HG03097 (cell line): ENCODE measurements at regions not wholly inside any gene's neighbourhood (a gene's known extent, or its start where the extent isn't known, plus 50 kb on each side); places are given as distances from the start of the nearest gene placed in this dataset.

Experiments used
- ATAC-seq: cut with Tn5 transposase; IDR thresholded peaks from one replicate; pipeline ENCODE4 v1.9.1; 2021; ENCODE audit not compliant: unreplicated experiment, low FRiP score

GRCh38 chr22:47656806-47657205 lies 894.4 kb downstream of the TBC1D22A start:
- ATAC-seq = no peak

GRCh38 chr22:47655930-47656329 lies 893.5 kb downstream of the TBC1D22A start:
- no peak for ATAC-seq

- no peak for ATAC-seq
These were observed 892.6 kb downstream of the TBC1D22A start for GRCh38 chr22:47654922-47655491.

- no peak for ATAC-seq
These were observed 891.5 kb downstream of the TBC1D22A start for GRCh38 chr22:47653921-47654320.

GRCh38 chr22:47651216-47651987 lies 889.0 kb downstream of the TBC1D22A start:
- ATAC-seq = no peak

- no peak for ATAC-seq
These were observed 885.3 kb downstream of the TBC1D22A start for GRCh38 chr22:47647720-47648119.

GRCh38 chr22:47647181-47647580 lies 884.7 kb downstream of the TBC1D22A start:
- ATAC-seq = no peak

GRCh38 chr22:47645923-47646322 lies 883.5 kb downstream of the TBC1D22A start:
- no peak for ATAC-seq

GRCh38 chr22:47645450-47645914 lies 883.0 kb downstream of the TBC1D22A start:
- ATAC-seq = no peak

- no peak for ATAC-seq
These were observed 871.9 kb downstream of the TBC1D22A start for GRCh38 chr22:47634347-47634746.

- no peak for ATAC-seq
These were observed 870.7 kb downstream of the TBC1D22A start for GRCh38 chr22:47633111-47633510.

- no peak for ATAC-seq
These were observed 870.3 kb downstream of the TBC1D22A start for GRCh38 chr22:47632701-47633100.

GRCh38 chr22:47631571-47632102 lies 869.2 kb downstream of the TBC1D22A start:
- ATAC-seq = no peak

- ATAC-seq = no peak
These were observed 868.5 kb downstream of the TBC1D22A start for GRCh38 chr22:47630741-47631534.

- no peak for ATAC-seq
These were observed 867.6 kb downstream of the TBC1D22A start for GRCh38 chr22:47629791-47630655.

- ATAC-seq = no peak
These were observed 866.8 kb downstream of the TBC1D22A start for GRCh38 chr22:47629273-47629711.

- ATAC-seq = no peak
These were observed 866.2 kb downstream of the TBC1D22A start for GRCh38 chr22:47628477-47629272.

GRCh38 chr22:47627556-47628253 lies 865.3 kb downstream of the TBC1D22A start:
- no peak for ATAC-seq
